Psoas muscle (tissue), 7 donors: ENCODE measurements at regions not wholly inside any gene's neighbourhood (a gene's known extent, or its start where the extent isn't known, plus 50 kb on each side); places are given as distances from the start of the nearest gene placed in this dataset.

Experiments
- ATAC-seq, 4 donors: fragments of 200-7000 bp; cut with Tn5 transposase; one replicate each; pipeline ENCODE4 v1.9.1; 2020; ENCODE audit warnings: moderate library complexity in 3 of 4, mild to moderate bottlenecking in 2 of 4
- DNase-seq, 2 donors: peaks; one replicate each; pipeline ENCODE4 v3.0.0-alpha.2; 2020
- H3K27ac ChIP-seq: fragments of 200-600 bp; one replicate; pipeline ENCODE4 v1.8.0; 2022
- H3K27me3 ChIP-seq, 3 donors: fragments of 200-600 bp in 1 of 3; one replicate each; pipeline versions ENCODE4 v1.6.1 to v1.8.0; 2013 to 2022; ENCODE audit warnings: low read length in 2 of 3, mild to moderate bottlenecking in 2 of 3, moderate library complexity in 1 of 3; ENCODE audit not compliant: insufficient read depth in 3 of 3
- H3K36me3 ChIP-seq, 2 donors: fragments of 200-600 bp in 1 of 2; one replicate each; pipeline versions ENCODE4 v1.6.1 to v1.8.0; 2013 to 2022; ENCODE audit warnings: low read depth in 1 of 2, mild to moderate bottlenecking in 1 of 2, moderate library complexity in 1 of 2; ENCODE audit not compliant: insufficient read depth in 1 of 2
- H3K4me1 ChIP-seq: fragments of 200-600 bp; one replicate; pipeline ENCODE4 v1.8.0; 2022
- H3K4me3 ChIP-seq: fragments of 200-600 bp; one replicate; pipeline ENCODE4 v1.8.0; 2022; ENCODE audit warnings: mild to moderate bottlenecking
- H3K9me3 ChIP-seq: fragments of 200-600 bp; one replicate; pipeline ENCODE4 v1.8.0; 2022
- CTCF ChIP-seq: fragments of 200-600 bp; IDR thresholded peaks from one replicate; pipeline ENCODE4 v1.8.0; 2022; ENCODE audit warnings: antibody characterized with exemption
- WGBS, 3 donors: extraction: QIAGEN DNeasy Blood & Tissue Kit; methylation state at CpG; one replicate each; pipeline versions ENCODE4 v1.1.6 to v1.1.7; 2013; 5-methylcytosine and 5-hydroxymethylcytosine counted together
- intact Hi-C, 2 donors: fragments of 100-400 bp; cut with DNase I; formaldehyde crosslinking; loops; one replicate each; pipeline versions ENCODE4 v1.11.0 to v1.14.2; 2022
- donor health status: healthy with polysubstance abuse.
- donor health status: DM: no; HTN: no; CAD: no; lungs with moderate emphysema.
- donor health status: Bipolar disorder and iron deficiency.
- donor health status: healthy.
- donor health status: DM: yes; HTN: yes; CAD: no.
- donor health status: DM: no; HTN: no; CAD: no.
- donor health status: DM: yes; HTN: yes; CAD: no.

- intact Hi-C loops: loop anchor here in 1 of 2 donors (10.0 kb wide), 1 partner anchor 263 kb away; no protein-coding TSS in a partner anchor
- Histone ChIP-seq H3K4me1 (peaks cover 16% of the 10 kb centered on the region), H3K27ac (peak overlapping the region; percentile 76), H3K4me3 (no peak overlapping the region), H3K27me3 (no peaks in the 10 kb centered on the region), H3K36me3 (no peaks in the 10 kb centered on the region), H3K9me3 (no peaks in the 10 kb centered on the region)
- DNase-seq: peak; percentile 74 to 76
- peak; percentile 42 to 73 (median 62) for ATAC-seq
- WGBS, 3 donors: 39 to 40% (median 39%) methylated on average over 14 of the region's 14 CpGs
- TF ChIP-seq CTCF: no peak
Measured at GRCh38 chr1:234987415-234988154, 141.1 kb downstream of the TOMM20 start.

DNA sequence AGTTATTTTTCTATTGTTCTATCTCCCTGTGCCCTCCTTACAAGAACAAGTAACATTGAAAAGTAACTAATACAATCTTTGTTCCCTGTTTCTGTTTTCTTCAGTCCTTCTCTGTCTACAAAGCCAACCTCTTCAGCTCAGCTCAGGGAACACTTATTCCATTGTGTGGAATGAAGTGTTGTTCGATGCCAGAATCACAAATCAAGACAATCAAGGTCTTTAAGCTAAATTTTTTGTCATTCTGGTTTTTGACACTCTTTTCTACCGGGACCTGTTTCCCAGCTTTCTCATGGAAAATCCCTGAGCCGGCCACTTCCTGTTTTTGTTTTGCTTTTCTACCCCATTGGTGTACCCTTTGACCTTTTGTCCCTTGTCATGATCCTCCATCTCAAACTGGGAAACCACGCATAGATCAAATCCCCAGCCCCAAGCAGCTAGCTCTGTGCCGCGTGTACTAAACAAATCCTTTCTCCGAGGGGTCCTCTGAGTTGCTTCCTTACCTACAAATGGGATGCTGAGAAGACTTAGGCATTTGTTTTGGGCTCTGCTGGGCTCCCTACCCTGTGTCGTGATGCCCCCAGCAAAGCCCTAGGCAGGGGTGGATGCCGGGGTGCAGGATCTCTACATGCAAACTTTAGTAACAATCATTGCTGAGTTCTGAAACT is 141.8 kb downstream of the TOMM20 start:
- H3K4me1 ChIP-seq: peaks cover 21% of the 10 kb centered on the region

GRCh38 chr1:234985516-234986294 is 142.9 kb downstream of the TOMM20 start:
- 95 to 97% (median 95%) methylated on average over 10 of the region's 10 CpGs for WGBS, 3 donors
- Histone ChIP-seq H3K9me3 (no peaks in the 10 kb centered on the region), H3K4me1 (peaks cover 33% of the 10 kb centered on the region), H3K27me3 (no peaks in the 10 kb centered on the region), H3K27ac (peak overlapping the region; percentile 19), H3K4me3 (no peak overlapping the region), H3K36me3 (no peaks in the 10 kb centered on the region)
- DNase-seq: no peak
- TF ChIP-seq CTCF: no peak
- no peak for ATAC-seq
- intact Hi-C loops: loop anchor here in 1 of 2 donors (10.0 kb wide), 1 partner anchor 261 kb away; no protein-coding TSS in a partner anchor

More for the DNA sequence above, 141.8 kb downstream of the TOMM20 start:
- 46 to 56% (median 50%) methylated on average over 9 of the region's 9 CpGs for WGBS, 3 donors
- Histone ChIP-seq H3K27ac (peak overlapping the region; percentile 76), H3K27me3 (no peaks in the 10 kb centered on the region), H3K4me3 (no peak overlapping the region), H3K36me3 (no peaks in the 10 kb centered on the region), H3K9me3 (no peaks in the 10 kb centered on the region)
- ATAC-seq (peak in 3 of 4 donors; percentile 3 to 44 (median 36)), DNase-seq (no peak)
- intact Hi-C loops: loop anchor here in 1 of 2 donors (10.0 kb wide), 1 partner anchor 262 kb away; no protein-coding TSS in a partner anchor
- no peak for TF ChIP-seq CTCF

DNA sequence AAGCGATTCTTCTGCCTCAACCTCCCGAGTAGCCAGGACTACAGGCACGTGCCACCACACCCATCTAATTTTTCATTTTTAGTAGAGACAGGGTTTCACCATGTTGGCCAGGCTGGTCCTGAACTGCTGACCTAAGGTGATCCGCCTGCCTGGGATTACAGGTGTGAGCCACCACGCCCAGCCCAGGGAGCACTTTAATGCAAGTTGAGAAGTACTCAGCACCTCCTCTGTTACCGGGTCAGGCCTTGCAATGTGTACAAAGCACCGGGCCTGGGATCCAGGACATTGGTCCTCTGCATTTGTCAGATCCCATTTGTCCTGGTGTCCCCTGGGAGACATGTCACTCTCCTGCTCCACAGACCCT is 143.6 kb downstream of the TOMM20 start:
- Histone ChIP-seq H3K36me3 (no peaks in the 10 kb centered on the region), H3K27me3 (no peaks in the 10 kb centered on the region), H3K27ac (peak overlapping the region; percentile 46), H3K9me3 (no peaks in the 10 kb centered on the region), H3K4me1 (peaks cover 40% of the 10 kb centered on the region), H3K4me3 (no peak overlapping the region)
- DNase-seq: no peak
- WGBS, 3 donors: 94 to 95% (median 95%) methylated on average over 7 of the region's 7 CpGs
- no peak for TF ChIP-seq CTCF
- ATAC-seq: no peak
- intact Hi-C loops: loop anchor here in 1 of 2 donors (10.0 kb wide), 1 partner anchor 260 kb away; no protein-coding TSS in a partner anchor
